Testis (tissue), 2 donors: ENCODE measurements at regions not wholly inside any gene's neighbourhood (a gene's known extent, or its start where the extent isn't known, plus 50 kb on each side); places are given as distances from the start of the nearest gene placed in this dataset.

Source experiments
- DNase-seq: peaks from one replicate; pipeline ENCODE4 v3.0.0-alpha.2; 2019
- H3K27ac ChIP-seq, 2 donors: fragments of 200-600 bp; sonication (generic); one replicate each; pipeline ENCODE4 v1.5.1; 2019
- H3K27me3 ChIP-seq: fragments of 200-600 bp; sonication (generic); one replicate; pipeline ENCODE4 v1.5.1; 2019
- H3K36me3 ChIP-seq: fragments of 200-600 bp; sonication (generic); one replicate; pipeline ENCODE4 v1.5.1; 2017; ENCODE audit warnings: low read depth; ENCODE audit errors: missing control alignments
- H3K4me1 ChIP-seq: fragments of 200-600 bp; sonication (generic); one replicate; pipeline ENCODE4 v1.5.1; 2019
- H3K4me3 ChIP-seq, 2 donors: fragments of 200-600 bp; sonication (generic); one replicate each; pipeline ENCODE4 v1.5.1; 2017 to 2019
- H3K9me3 ChIP-seq: fragments of 200-600 bp; sonication (generic); one replicate; pipeline ENCODE4 v1.5.1; 2017
- POLR2A ChIP-seq: fragments of 450-650 bp; IDR thresholded peaks from one replicate; pipeline ENCODE4 v1.6.1; 2017; ENCODE audit warnings: antibody characterized with exemption, mild to moderate bottlenecking, moderate library complexity
- WGBS, 2 donors: methylation state at CpG; one replicate each; pipeline ENCODE4 v1.1.5; 2018; 5-methylcytosine and 5-hydroxymethylcytosine counted together
- intact Hi-C: fragments of 100-400 bp; cut with DNase I; formaldehyde crosslinking; loops from one replicate; pipeline ENCODE4 v1.15.1; 2023; ENCODE audit warnings: low total_unique reads
- TF ChIP-seq, protein P1 (sequence below), 3 experiments: fragments of 450-650 bp in 2 of 3; fragments of 200-600 bp in 1 of 3; sonication (generic) in 1 of 3; IDR thresholded peaks; one replicate each; pipeline ENCODE4 v1.5.1; 2016 to 2019; ENCODE audit warnings: antibody characterized with exemption in 3 of 3, mild to moderate bottlenecking in 2 of 3, moderate library complexity in 1 of 3

DNA sequence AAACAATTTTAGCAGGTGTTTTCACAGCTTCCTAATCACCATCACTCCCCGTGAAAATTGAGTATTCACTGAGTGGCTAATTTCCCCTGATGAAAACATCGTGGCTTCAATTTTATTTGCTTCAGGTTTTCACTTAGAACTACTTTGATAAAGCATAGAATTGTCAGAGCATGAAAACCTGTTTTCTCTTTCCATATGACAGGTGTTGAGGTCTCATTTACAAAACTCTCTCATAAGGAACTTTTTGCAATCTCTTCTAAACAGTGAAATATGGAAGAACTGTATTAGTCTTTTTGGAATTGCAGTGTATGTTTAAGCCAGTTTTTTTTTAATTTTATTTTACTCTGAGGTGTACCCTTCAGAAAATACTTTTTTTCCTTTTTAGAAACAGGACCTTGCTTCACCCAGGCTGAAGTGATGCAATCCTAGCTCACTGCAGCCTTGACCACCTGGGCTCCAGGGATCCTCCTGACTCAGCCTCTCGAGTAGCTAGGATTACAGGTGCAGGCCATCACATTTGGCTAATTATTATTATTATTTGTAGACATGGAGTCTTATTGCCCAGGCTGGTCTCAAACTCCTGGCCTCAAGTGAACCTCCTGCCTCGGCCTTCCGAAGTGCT lies 111.2 kb upstream of the RAPGEF2 start:
- intact Hi-C loops = no loop called here
- TF ChIP-seq, protein P1, sequence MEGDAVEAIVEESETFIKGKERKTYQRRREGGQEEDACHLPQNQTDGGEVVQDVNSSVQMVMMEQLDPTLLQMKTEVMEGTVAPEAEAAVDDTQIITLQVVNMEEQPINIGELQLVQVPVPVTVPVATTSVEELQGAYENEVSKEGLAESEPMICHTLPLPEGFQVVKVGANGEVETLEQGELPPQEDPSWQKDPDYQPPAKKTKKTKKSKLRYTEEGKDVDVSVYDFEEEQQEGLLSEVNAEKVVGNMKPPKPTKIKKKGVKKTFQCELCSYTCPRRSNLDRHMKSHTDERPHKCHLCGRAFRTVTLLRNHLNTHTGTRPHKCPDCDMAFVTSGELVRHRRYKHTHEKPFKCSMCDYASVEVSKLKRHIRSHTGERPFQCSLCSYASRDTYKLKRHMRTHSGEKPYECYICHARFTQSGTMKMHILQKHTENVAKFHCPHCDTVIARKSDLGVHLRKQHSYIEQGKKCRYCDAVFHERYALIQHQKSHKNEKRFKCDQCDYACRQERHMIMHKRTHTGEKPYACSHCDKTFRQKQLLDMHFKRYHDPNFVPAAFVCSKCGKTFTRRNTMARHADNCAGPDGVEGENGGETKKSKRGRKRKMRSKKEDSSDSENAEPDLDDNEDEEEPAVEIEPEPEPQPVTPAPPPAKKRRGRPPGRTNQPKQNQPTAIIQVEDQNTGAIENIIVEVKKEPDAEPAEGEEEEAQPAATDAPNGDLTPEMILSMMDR (IDR thresholded peaks at IDR 0.05) = no peak
- TF ChIP-seq POLR2A = no peak
- WGBS, 2 donors = 91 to 92% methylated on average over 5 of the region's 5 CpGs
- Histone ChIP-seq H3K27me3 (no peaks in the 10 kb centered on the region), H3K27ac (no peak overlapping the region), H3K9me3 (no peaks in the 10 kb centered on the region), H3K36me3 (no peaks in the 10 kb centered on the region), H3K4me3 (no peak overlapping the region), H3K4me1 (no peaks in the 10 kb centered on the region)
- DNase-seq = no peak

DNA sequence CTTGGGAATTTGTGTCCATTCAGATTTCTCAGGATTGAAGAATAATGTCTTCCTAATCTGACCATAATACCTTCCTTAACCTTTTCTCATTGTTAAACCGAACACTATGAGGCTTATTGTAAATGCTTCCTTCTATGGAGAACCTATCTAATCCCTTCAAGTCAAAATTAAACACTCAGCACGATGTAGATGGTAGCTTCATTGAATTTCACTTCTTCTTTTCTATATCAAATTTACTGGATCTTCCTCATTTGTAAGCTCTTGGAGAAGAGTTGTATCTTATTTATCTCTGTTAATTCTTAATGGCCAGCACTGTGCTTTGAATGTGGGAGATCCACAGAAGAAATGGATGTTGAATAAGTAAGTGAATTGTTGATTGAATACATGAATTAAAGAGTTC lies 109.0 kb upstream of the RAPGEF2 start:
- TF ChIP-seq, protein P1 (IDR thresholded peaks at IDR 0.05) = no peak
- TF ChIP-seq POLR2A = no peak
- no peaks in the 10 kb centered on the region for H3K36me3 ChIP-seq
- DNase-seq = no peak
- intact Hi-C loops = no loop called here
- H3K27ac ChIP-seq = no peak overlapping the region
- no peaks in the 10 kb centered on the region for H3K27me3 ChIP-seq
- no peaks in the 10 kb centered on the region for H3K9me3 ChIP-seq
- 78% methylated on average over 2 of the region's 2 CpGs for WGBS, 2 donors
- H3K4me3 ChIP-seq = no peak overlapping the region
- no peaks in the 10 kb centered on the region for H3K4me1 ChIP-seq

DNA sequence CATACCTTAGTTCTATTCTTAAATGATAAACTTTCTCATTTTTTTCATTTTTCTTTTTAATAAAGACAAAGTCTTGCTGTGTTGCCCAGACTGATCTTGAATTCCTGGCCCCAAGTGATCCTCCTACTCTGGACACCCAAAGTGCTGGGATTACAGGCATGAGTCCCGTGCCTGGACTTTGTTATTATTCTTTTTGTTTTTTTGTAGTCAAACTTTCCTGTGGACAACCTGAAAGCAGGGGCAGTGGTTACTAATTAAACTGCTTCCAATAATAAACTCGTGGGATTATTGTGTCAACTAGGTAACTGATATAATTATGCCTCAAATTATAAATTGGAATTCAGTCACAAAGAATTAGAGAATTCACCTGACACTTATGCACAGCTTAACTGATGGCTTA lies 107.8 kb upstream of the RAPGEF2 start:
- 74 to 83% methylated on average over 2 of the region's 2 CpGs for WGBS, 2 donors
- no peak for TF ChIP-seq POLR2A
- TF ChIP-seq, protein P1 (IDR thresholded peaks at IDR 0.05) = no peak
- H3K27me3 ChIP-seq = no peaks in the 10 kb centered on the region

DNA sequence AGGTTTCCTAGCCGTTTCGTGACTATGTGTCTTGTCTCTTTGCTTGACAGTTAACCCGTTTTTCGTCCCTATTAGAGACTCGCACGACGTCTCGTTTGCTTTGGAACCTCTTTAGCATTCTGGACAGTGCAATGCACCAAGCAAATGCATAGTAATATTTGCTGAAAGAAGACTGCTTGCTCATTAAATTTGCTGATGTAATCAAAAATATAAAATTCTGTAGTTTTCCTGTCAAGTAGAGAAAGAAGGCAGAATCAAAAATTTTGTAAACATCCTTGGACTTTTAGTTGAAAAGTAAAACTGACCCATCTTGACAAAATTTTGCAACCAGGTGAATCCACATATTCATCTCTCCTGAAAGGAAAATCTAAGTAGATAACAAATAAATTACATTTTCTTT lies 106.9 kb upstream of the RAPGEF2 start:
- WGBS, 2 donors = 77 to 80% methylated on average over 8 of the region's 8 CpGs
- intact Hi-C loops = no loop called here
- Histone ChIP-seq H3K4me3 (no peak overlapping the region), H3K9me3 (no peaks in the 10 kb centered on the region), H3K36me3 (no peaks in the 10 kb centered on the region), H3K27ac (no peak overlapping the region), H3K27me3 (no peaks in the 10 kb centered on the region), H3K4me1 (no peaks in the 10 kb centered on the region)
- TF ChIP-seq, protein P1 (IDR thresholded peaks at IDR 0.05) = no peak
- TF ChIP-seq POLR2A = no peak
- DNase-seq = no peak

More for the DNA sequence above, 107.8 kb upstream of the RAPGEF2 start:
- intact Hi-C loops = no loop called here
- Histone ChIP-seq H3K36me3 (no peaks in the 10 kb centered on the region), H3K27ac (no peak overlapping the region), H3K4me3 (no peak overlapping the region), H3K4me1 (no peaks in the 10 kb centered on the region), H3K9me3 (no peaks in the 10 kb centered on the region)
- no peak for DNase-seq

DNA sequence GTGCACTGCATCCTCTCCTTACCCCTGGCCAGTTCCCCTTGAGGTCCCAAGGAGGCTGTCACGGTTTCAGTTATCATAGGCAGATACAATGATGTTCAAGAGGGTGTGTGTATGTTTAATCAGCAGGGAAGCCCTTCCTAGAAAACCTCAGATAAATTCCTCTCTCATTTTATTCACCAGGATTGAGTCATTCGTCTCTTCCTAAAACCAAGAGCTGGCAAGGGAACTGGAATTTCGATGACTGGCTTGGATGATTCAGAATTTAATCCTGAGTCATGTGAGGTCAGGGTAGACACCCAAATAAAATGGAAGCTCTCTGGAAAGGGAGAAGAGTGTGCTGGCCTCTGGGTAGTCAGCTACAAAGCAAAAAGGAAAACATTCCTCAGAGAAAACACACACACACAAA lies 106.2 kb upstream of the RAPGEF2 start:
- Histone ChIP-seq H3K9me3 (no peaks in the 10 kb centered on the region), H3K27ac (no peak overlapping the region), H3K4me1 (no peaks in the 10 kb centered on the region), H3K36me3 (no peaks in the 10 kb centered on the region), H3K27me3 (no peaks in the 10 kb centered on the region), H3K4me3 (no peak overlapping the region)
- intact Hi-C loops = no loop called here
- WGBS, 2 donors = 48 to 53% methylated on average over 3 of the region's 3 CpGs
- no peak for TF ChIP-seq POLR2A
- TF ChIP-seq, protein P1 (IDR thresholded peaks at IDR 0.05) = no peak
- no peak for DNase-seq
